AG10803 (cell line): ENCODE measurements at regions not wholly inside any gene's neighbourhood (a gene's known extent, or its start where the extent isn't known, plus 50 kb on each side); places are given as distances from the start of the nearest gene placed in this dataset.

Experiments
- DNase-seq: peaks from one replicate; pipeline ENCODE4 v3.0.0; 2010; ENCODE audit warnings: low read depth
- H3K4me3 ChIP-seq: 2 replicates; pipeline ENCODE4 v1.5.1; 2011; ENCODE audit warnings: mild to moderate bottlenecking, low read length, control low read depth
- TF ChIP-seq, protein P1 (sequence below): conservative IDR thresholded peaks from 2 replicates; pipeline ENCODE4 v1.5.1; 2011; ENCODE audit warnings: mild to moderate bottlenecking, low read length, control low read depth, inconsistent platforms

DNA sequence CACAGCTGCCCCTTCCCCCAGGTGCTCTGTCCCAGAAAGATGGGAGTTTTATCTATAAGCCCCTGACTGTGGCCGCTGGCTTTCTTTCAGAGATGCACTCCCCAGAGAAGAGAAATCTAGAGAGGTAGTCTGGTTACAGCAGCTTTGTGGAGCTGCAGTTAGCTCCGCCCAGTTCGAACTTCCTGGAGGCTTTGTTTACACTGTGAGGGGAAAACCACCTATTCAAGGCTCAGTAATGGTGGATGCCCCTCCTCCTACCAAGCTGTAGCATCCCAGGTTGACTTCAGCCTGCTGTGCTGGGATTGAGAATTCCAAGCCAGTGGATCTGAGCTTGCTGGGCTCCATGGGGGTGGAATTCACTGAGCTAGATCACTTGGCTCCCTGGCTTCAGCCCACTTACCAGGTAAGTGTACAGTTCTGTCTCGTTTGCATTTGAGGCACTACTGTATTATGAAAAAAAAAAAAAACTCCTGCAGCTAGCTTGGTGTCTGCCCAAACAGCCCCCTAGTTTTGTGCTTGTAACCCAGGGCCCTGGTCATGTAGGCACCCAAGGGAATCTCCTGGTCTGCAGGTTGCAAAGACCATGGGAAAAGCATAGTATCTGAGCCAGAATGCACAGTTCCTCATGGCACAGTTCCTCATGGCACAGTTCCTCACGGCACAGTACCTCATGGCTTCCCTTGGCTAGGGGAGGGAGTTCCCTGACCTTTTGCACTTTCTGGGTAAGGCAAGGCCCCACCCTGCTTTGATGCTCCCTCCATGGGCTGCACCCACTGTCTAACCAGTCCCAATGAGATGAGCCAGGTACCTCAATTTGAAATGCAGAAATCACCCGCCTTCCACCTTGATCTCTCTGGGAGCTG is 275.0 kb downstream of the CENPW start:
- TF ChIP-seq, protein P1, sequence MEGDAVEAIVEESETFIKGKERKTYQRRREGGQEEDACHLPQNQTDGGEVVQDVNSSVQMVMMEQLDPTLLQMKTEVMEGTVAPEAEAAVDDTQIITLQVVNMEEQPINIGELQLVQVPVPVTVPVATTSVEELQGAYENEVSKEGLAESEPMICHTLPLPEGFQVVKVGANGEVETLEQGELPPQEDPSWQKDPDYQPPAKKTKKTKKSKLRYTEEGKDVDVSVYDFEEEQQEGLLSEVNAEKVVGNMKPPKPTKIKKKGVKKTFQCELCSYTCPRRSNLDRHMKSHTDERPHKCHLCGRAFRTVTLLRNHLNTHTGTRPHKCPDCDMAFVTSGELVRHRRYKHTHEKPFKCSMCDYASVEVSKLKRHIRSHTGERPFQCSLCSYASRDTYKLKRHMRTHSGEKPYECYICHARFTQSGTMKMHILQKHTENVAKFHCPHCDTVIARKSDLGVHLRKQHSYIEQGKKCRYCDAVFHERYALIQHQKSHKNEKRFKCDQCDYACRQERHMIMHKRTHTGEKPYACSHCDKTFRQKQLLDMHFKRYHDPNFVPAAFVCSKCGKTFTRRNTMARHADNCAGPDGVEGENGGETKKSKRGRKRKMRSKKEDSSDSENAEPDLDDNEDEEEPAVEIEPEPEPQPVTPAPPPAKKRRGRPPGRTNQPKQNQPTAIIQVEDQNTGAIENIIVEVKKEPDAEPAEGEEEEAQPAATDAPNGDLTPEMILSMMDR, result no peak
- DNase-seq, result no peak

DNA sequence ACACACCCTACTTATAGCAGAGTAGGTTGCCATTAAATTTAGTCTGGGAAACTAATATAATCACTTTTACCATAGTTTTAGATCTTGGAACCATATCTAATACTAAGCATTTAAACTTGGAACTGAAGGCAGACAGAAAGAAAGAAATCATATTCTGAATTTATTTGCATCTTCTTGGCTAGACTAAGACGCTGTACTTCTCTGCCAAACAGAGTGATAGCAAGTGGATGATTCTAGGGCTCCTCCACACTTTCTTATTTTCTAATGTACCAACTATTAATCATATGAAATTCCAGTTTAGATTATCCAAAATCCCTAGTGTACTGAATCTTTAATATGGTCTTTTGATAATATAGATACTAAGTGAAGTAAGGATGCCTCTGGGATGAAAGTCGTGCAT is 277.0 kb downstream of the CENPW start:
- TF ChIP-seq, protein P1, result no peak
- no peak for DNase-seq
- H3K4me3 ChIP-seq, result no peak overlapping the region

More for the DNA sequence above, 275.0 kb downstream of the CENPW start:
- H3K4me3 ChIP-seq, result no peak overlapping the region

DNA sequence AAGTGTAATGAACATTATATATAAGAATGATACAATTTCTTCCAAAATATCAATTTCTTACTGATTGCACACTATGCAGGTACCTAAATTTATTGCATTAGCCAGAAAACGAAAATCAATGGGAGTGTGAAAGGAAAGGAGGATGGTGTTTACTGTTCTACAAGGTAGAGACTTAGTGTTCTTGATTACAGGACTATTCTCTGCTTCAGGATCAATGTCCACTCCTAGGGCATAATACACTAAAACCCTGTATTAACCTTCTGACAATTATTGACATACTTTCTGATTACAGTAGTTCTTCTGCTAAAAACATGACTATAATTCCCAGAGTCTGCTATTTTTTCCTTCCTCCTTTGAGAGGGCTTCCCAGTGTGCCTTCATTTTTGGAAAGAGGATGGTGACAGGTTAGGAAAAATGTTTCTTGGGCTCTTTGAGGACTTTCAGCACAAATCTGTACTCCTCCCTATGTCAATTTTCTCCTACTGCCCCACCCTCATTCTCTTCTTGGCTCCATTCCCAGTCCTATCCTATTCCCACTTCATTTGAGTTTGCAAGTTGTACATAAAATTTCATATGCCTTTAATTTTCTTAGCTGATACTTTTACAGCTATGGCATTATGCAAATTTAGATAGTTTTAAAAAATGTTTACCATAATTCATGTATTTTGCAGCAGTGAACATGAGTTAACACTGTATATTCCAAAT is 278.9 kb downstream of the CENPW start:
- no peak for DNase-seq
- H3K4me3 ChIP-seq, result no peak overlapping the region
- TF ChIP-seq, protein P1, result no peak

DNA sequence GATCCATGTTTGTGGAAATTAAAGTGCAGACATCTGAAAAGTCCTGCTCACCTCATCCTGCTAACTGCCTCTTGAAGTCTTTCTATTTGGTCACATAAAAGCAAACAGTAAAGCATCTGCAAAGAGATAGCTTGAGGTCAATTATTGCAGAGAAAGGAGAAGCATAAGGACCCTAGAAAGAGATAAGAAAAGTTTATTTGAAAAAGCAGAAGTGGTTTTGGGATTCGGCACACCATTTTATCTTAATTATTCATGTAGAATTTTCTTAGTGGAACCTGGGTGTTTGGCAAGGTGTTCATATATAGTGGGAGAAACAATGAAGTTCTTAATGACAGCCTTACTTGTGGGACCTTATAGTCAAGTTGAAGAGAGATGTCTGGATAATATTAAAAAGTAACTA is 280.8 kb downstream of the CENPW start:
- TF ChIP-seq, protein P1, result no peak
- no peak for DNase-seq
- no peak overlapping the region for H3K4me3 ChIP-seq

DNA sequence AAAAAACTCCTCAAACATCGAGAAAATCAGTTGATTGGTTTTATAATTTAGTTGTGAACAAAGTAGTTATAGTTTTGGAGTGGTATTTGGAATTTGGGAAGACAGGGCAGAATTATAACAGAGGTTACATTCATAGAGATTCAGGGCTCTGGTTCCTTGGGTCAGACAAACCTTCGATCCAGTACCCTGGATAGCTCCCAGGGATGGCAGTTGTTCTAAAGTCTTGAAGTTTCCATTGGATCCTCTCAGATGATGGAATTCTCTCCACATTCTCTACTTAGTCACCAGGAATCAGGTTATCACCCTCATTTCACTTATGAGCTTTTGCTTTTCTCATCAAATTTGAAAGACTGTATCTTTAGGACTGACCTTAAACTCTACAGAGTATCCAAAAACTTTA is 285.1 kb downstream of the CENPW start:
- DNase-seq, result peak; percentile 33
- TF ChIP-seq, protein P1, result no peak
- no peak overlapping the region for H3K4me3 ChIP-seq

DNA sequence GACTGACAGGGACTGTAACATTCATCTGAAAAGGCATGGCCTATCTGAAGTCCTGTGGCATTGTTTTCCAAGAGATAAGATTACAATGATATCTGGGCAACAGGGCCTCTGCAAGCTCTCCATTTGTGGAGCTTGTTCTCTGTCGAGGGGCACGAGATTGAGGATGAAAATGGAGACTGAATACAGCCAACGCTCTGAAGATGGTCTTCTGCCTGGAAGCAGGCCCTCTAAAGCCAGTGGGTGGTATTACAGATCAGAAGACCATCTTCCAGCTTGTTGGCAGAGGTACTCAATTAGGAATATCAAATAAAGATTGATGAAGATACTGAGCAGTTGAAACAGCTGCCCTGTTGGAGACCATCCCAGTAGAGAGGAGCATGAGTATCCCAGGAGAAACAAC is 288.2 kb downstream of the CENPW start:
- TF ChIP-seq, protein P1, result no peak
- DNase-seq, result no peak
- H3K4me3 ChIP-seq, result no peak overlapping the region

DNA sequence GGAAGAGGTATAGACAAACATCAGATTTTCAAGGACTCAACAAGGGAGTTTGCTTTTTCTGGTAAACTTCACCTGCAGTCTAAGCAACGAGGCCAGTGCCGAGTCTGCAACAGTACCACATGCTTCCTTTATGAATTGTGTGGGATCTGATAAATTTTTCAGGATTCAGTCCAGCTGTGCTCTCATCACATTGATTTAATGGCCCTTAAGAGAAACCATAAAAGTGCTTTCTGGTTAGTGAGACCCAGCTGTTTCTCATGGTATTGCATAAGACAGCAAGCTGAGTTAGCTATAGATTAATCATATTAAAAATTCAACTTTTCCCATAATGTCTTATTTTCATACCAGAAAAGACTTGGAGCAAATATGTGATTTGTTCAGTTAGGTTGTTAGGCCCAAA is 291.4 kb downstream of the CENPW start:
- TF ChIP-seq, protein P1, result no peak

More for the DNA sequence above, 291.4 kb downstream of the CENPW start:
- DNase-seq, result peak; percentile 78
- no peak overlapping the region for H3K4me3 ChIP-seq
